HEK293T (cell line): ENCODE measurements at regions not wholly inside any gene's neighbourhood (a gene's known extent, or its start where the extent isn't known, plus 50 kb on each side); places are given as distances from the start of the nearest gene placed in this dataset.

Experiments used
- CTCF ChIA-PET: fragments of 350-600 bp; formaldehyde crosslinking; extraction: SDS; loops from one replicate; lab custom pipeline; 2021; ENCODE audit warnings: antibody characterized with exemption, inconsistent platforms; lab: Yijun Ruan, JAX
- POLR2A ChIA-PET: fragments of 350-600 bp; formaldehyde crosslinking; extraction: SDS; loops from one replicate; lab custom pipeline; 2020; ENCODE audit warnings: antibody characterized with exemption, inconsistent platforms; lab: Yijun Ruan, JAX
- DNase-seq: peaks from one replicate; pipeline ENCODE4 v3.0.0; 2012; ENCODE audit warnings: mixed read lengths; ENCODE audit errors: extremely low spot score
- ARNT ChIP-seq: fragments of 450-650 bp; IDR thresholded peaks from 2 replicates; pipeline ENCODE4 v1.6.1; 2017; ENCODE audit warnings: mild to moderate bottlenecking
- BHLHE40 ChIP-seq: fragments of 450-650 bp; IDR thresholded peaks from 2 replicates; pipeline ENCODE4 v1.6.1; 2016; ENCODE audit warnings: mild to moderate bottlenecking, moderate library complexity, borderline replicate concordance
- CTBP1 ChIP-seq: fragments of 450-650 bp; IDR thresholded peaks from 2 replicates; pipeline ENCODE4 v1.6.1; 2016; ENCODE audit warnings: borderline replicate concordance
- ELF4 ChIP-seq: fragments of 450-650 bp; IDR thresholded peaks from 2 replicates; pipeline ENCODE4 v1.6.1; 2017; ENCODE audit warnings: antibody characterized with exemption
- FOXA1 ChIP-seq: fragments of 450-650 bp; IDR thresholded peaks from 2 replicates; pipeline ENCODE4 v1.6.1; 2016; ENCODE audit warnings: mild to moderate bottlenecking
- FOXK2 ChIP-seq: fragments of 450-650 bp; IDR thresholded peaks from 2 replicates; pipeline ENCODE4 v1.6.1; 2016; ENCODE audit warnings: mild to moderate bottlenecking
- FOXM1 ChIP-seq: fragments of 450-650 bp; IDR thresholded peaks from 2 replicates; pipeline ENCODE4 v1.6.1; 2017; ENCODE audit warnings: mild to moderate bottlenecking, borderline replicate concordance
- HDGF ChIP-seq: fragments of 450-650 bp; IDR thresholded peaks from 2 replicates; pipeline ENCODE4 v1.6.1; 2017; ENCODE audit warnings: antibody characterized with exemption, borderline replicate concordance
- L3MBTL2 ChIP-seq: fragments of 450-650 bp; conservative IDR thresholded peaks from 2 replicates; pipeline ENCODE4 v1.6.1; 2016; ENCODE audit warnings: mild to moderate bottlenecking
- LEF1 ChIP-seq: fragments of 450-650 bp; IDR thresholded peaks from 2 replicates; pipeline ENCODE4 v1.6.1; 2017; ENCODE audit warnings: mild to moderate bottlenecking, borderline replicate concordance
- NFRKB ChIP-seq: fragments of 450-650 bp; IDR thresholded peaks from 2 replicates; pipeline ENCODE4 v1.6.1; 2016; ENCODE audit warnings: mild to moderate bottlenecking, moderate library complexity
- SP1 ChIP-seq: fragments of 450-650 bp; IDR thresholded peaks from 2 replicates; pipeline ENCODE4 v1.6.1; 2017
- SUZ12 ChIP-seq: fragments of 450-650 bp; IDR thresholded peaks from 2 replicates; pipeline ENCODE4 v1.6.1; 2016; ENCODE audit warnings: mild to moderate bottlenecking
- TARDBP ChIP-seq: fragments of 450-650 bp; IDR thresholded peaks from 2 replicates; pipeline ENCODE4 v1.6.1; 2016
- ZNF384 ChIP-seq: fragments of 450-650 bp; IDR thresholded peaks from 2 replicates; pipeline ENCODE4 v1.6.1; 2016
- TF ChIP-seq, protein P1 (sequence below): fragments of 450-650 bp; IDR thresholded peaks from 2 replicates; pipeline ENCODE4 v1.6.1; 2016

DNA sequence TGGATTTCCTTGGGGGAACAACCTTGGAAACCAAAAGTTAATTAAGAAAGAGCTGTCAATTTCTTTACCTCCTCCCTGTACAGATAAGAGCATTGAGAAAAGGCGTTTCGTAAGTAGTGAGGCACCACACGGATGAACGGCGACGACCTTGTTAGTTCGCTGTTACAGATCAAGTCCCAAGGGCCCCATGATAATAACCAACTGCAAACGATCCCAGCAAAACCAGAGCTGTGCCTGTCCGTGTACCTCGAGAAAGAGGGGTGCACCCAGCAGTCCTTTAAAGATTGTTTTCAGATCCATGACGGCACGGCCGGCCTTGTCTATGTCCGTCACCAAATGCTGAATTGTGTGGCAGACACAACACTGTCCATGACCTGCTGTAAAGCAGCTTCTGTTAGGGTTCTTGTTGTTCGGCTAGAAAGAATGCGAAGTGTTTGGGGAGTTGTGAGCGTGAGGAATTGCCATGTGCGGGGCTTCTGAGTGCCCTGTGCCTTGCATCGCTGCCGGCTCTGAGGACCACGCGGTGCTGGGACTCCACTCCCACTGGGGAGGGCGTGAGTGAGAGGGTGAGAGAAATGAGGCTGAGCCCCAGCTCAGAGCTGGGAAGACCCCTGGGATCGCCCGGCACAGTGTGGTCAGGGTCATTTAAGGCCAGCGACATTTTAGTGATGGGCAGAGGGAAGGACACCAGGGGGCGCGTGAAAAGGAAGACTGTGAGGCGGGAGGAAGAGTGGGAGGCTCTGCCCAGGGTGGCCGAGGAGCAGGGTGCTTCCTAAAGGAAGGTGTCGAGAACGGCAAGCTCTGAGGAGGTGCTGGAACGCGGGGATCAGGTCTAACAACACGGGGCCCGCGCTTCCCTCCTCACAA lies 136.8 kb upstream of the RPS6KA2 start:
- POLR2A ChIA-PET, result no interaction called here
- CTCF ChIA-PET, result interaction anchor here (1.3 kb wide), 1 partner anchor 8 kb away, joined by 3 read pairs; no protein-coding TSS in a partner anchor
- DNase-seq, result no peak
- TF ChIP-seq NFRKB, result no peak
- TF ChIP-seq FOXA1, result no peak
- TF ChIP-seq FOXK2, result no peak
- no peak for TF ChIP-seq FOXM1
- no peak for TF ChIP-seq BHLHE40
- TF ChIP-seq SP1, result no peak
- no peak for TF ChIP-seq SUZ12
- TF ChIP-seq ARNT, result no peak
- no peak for TF ChIP-seq L3MBTL2
- TF ChIP-seq CTBP1, result no peak
- TF ChIP-seq, protein P1, sequence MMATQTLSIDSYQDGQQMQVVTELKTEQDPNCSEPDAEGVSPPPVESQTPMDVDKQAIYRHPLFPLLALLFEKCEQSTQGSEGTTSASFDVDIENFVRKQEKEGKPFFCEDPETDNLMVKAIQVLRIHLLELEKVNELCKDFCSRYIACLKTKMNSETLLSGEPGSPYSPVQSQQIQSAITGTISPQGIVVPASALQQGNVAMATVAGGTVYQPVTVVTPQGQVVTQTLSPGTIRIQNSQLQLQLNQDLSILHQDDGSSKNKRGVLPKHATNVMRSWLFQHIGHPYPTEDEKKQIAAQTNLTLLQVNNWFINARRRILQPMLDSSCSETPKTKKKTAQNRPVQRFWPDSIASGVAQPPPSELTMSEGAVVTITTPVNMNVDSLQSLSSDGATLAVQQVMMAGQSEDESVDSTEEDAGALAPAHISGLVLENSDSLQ, result no peak
- no peak for TF ChIP-seq ELF4
- no peak for TF ChIP-seq ZNF384
- no peak for TF ChIP-seq TARDBP

DNA sequence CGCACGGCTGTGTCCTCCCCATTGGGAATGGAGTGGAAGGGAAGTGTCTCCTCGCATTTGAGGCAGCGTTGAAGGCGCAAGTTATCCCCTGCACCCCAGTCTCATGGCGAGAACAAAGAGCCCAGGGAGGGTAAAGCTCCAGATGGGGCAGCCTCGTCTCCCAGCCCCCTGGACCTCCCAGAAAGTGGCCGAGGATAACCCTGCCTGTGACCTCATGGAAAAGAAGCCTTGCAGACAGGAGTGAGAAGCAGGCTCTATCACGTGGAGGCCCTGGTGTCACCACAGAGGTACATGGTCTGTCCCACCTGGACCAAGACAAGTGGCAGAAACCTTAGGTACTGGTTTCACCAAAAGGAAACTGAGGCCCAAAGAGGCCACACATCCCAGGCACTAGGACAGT lies 134.8 kb upstream of the RPS6KA2 start:
- no peak for DNase-seq
- CTCF ChIA-PET, result no interaction called here
- no peak for TF ChIP-seq HDGF
- no peak for TF ChIP-seq FOXA1
- no peak for TF ChIP-seq L3MBTL2
- TF ChIP-seq FOXK2, result no peak
- no peak for TF ChIP-seq SP1
- no peak for TF ChIP-seq ELF4
- TF ChIP-seq NFRKB, result no peak
- TF ChIP-seq, protein P1, result no peak
- no peak for TF ChIP-seq CTBP1
- TF ChIP-seq SUZ12, result no peak
- TF ChIP-seq LEF1, result no peak
- no peak for TF ChIP-seq FOXM1
- no peak for TF ChIP-seq ZNF384
- no peak for TF ChIP-seq TARDBP
- TF ChIP-seq BHLHE40, result no peak
- TF ChIP-seq ARNT, result no peak
- POLR2A ChIA-PET, result no interaction called here

DNA sequence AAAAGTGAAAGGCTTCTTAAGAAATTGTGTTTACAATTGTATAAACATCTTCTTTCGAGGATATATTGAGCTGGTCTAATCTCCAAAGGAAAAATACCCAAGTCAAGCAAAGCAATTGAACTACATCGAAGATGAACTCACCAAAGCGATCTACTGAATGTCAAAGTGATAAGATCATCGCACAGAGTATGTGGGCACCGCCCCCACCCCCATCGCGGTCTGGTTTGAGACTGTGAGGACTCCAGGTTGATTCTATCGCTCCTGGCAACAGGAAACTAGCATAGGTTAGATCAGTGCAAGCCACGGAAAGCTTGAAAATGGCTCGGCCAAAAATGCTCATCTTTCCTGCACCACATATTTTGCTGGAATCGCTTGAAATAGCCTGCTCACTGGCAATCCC lies 133.2 kb upstream of the RPS6KA2 start:
- TF ChIP-seq CTBP1 (no peak), ARNT (no peak), LEF1 (no peak), HDGF (no peak), FOXM1 (no peak), ZNF384 (no peak), BHLHE40 (no peak), L3MBTL2 (no peak), NFRKB (no peak), FOXA1 (no peak), SUZ12 (no peak), SP1 (no peak), TARDBP (no peak), ELF4 (no peak), FOXK2 (no peak)
- TF ChIP-seq, protein P1, result no peak
- CTCF ChIA-PET, result no interaction called here
- DNase-seq, result no peak
- POLR2A ChIA-PET, result no interaction called here

DNA sequence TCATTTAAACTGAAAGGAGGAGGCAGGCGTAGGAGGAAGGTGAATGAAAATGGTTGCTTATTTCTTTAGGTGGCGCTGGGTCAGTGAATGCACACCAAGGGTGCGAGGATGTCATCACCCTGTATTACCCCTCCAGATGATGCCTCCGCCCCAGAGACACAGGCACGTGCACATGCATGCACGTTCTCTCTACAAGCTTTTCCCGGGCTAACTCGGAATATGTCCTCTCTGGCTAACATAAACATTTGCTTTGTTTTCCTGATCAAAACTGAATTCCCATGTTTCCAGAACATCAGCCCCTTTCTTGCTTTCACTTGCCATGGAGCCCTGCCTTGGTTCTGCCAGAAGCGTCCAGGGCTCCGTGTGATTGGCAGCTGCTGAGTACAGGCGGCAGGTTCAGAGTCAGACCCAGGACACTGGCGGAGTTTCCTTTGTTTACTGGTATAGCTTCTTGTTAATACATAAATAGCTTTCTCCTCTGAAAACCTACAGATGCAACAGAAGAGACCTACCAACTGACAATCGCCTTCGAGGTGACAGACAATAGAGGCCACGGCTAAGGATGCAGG lies 131.2 kb upstream of the RPS6KA2 start:
- DNase-seq, result no peak
- POLR2A ChIA-PET, result no interaction called here
- CTCF ChIA-PET, result interaction anchor here (1.7 kb wide), 1 partner anchor 14 kb away, joined by 6 read pairs; no protein-coding TSS in a partner anchor
- TF ChIP-seq ZNF384, result no peak
- TF ChIP-seq LEF1, result no peak
- TF ChIP-seq CTBP1, result no peak
- TF ChIP-seq HDGF, result no peak
- no peak for TF ChIP-seq BHLHE40

DNA sequence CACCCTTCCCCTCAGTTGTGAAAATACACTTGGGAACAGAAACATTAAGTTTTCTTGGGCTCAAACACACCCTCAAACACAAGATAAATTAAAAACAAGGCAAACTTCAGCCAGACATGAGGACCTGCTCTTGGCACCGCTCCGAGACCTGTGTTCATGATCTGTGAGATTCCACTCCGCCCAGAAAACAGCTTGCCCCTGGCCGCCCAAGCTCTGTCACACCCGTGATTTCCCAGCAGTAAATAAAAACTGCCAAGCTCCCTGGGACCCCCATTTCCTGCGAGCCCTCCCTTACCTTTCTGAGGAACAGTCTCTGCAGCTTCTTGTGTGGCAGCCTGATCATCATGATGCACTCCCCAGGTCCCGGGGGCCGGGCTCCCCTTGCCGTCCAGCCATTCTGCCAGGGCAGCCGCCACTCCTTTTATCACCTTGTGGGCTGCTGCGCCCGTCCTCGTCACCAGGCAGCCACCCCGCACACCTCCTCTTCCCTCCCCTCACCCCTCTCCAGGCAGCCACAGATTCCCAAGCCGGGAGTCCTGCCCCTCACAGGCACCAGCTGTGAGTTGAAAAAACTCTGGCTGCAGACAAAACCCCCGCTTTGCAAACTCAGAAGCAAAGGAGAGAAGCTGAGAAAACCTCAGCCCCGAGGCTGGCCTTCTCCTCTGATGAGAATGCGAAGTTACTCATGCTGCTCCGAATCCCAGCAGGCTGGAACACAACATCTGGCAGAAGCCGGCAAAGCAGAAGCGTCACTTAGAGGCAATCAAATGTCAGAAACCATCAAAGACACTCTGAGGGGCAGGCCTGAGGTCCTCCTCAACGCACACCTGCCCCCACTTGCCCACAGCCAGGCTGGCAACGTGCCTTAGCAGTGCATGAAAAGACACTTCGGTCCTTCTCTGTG lies 130.4 kb upstream of the RPS6KA2 start:
- ChIA-PET POLR2A (no interaction called here), CTCF (no interaction called here)
- DNase-seq, result no peak
- TF ChIP-seq ELF4, result no peak
- no peak for TF ChIP-seq L3MBTL2
- no peak for TF ChIP-seq LEF1
- TF ChIP-seq BHLHE40, result no peak
- no peak for TF ChIP-seq NFRKB
- TF ChIP-seq HDGF, result no peak
- TF ChIP-seq FOXK2, result no peak
- TF ChIP-seq, protein P1, result no peak
- no peak for TF ChIP-seq TARDBP
- no peak for TF ChIP-seq ARNT
- no peak for TF ChIP-seq FOXA1
- TF ChIP-seq ZNF384, result no peak
- no peak for TF ChIP-seq SUZ12
- TF ChIP-seq FOXM1, result no peak
- TF ChIP-seq CTBP1, result no peak
- TF ChIP-seq SP1, result no peak
